Urothelium cell line (cell line): ENCODE measurements at regions not wholly inside any gene's neighbourhood (a gene's known extent, or its start where the extent isn't known, plus 50 kb on each side); places are given as distances from the start of the nearest gene placed in this dataset.
"Not testable (repeated sequence)": the region's sequence is repeated elsewhere in the genome, so short reads cannot be mapped to it uniquely, and the experiment has no call there.

Source experiments
- DNase-seq: peaks from one replicate; pipeline ENCODE4 v3.0.0; 2011; ENCODE audit warnings: low spot score, mixed read lengths
- FAIRE-seq: peaks from 2 replicates; lab custom pipeline; 2011; peaks lifted over from hg19 to GRCh38; lab: Jason Lieb, UNC

DNA sequence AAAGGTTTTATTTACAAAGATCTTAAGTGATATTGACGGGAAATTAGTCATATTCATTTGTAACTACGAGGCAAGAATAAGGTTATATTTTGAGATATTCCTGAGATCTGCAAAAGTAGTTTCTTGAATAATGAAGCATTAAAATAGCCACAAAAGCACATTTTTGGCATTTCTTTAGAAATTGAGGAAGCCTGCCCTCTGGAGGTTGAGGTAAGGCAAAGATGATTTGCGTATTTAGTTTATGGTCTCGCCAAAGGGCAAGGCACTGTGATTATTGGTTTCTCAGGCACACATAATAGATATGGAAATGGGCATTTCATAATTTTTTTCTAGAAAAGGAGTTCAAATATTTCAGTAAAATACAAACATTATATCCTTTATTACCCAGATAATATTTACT lies 143.7 kb upstream of the RPRM start:
- peak; percentile 5 for DNase-seq
- FAIRE-seq = no peak

GRCh38 chr2:153623020-153623419 lies 144.5 kb upstream of the RPRM start:
- DNase-seq = no peak
- FAIRE-seq = no peak

DNA sequence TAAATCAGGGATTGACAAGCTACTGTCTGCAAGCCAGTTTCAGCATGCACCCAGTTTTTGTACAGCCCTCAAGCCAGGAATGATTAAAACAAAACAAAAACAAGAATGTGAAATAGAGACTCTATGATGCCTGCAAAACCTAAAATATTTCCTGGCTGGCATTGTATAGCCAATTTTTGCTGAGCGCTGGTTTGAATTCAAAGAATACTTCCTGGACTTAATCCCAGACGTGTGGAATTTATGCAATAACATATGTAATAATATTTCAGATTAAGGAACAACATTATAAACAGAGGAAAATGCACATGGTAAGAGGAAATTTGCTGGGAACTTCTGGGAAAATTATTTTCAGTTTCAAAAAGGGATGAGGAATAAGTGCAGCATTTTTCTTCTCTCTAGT lies 148.1 kb upstream of the RPRM start:
- FAIRE-seq (no peak), DNase-seq (no peak)

DNA sequence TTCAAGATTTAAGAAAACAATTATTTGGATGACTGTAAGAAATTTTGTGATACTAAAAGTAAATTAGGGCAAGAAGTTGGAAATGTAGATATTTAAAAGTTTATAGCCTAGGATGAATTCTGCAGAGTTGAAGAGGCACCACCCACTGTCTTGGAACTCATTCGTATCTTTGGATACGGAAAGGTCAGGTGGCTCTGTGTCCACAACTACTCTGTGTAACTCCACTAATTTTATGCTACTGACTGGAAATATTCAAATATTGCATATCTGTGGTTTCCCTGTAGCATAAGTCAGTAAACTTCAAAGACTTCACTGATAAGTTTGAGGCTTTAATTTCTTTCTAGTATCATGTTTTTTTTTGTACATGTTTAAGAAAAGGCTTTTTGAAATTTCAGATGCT lies 156.9 kb upstream of the RPRM start:
- FAIRE-seq (no peak), DNase-seq (no peak)

GRCh38 chr2:153641046-153641445 lies 162.5 kb upstream of the RPRM start:
- DNase-seq = no peak
- FAIRE-seq = no peak

DNA sequence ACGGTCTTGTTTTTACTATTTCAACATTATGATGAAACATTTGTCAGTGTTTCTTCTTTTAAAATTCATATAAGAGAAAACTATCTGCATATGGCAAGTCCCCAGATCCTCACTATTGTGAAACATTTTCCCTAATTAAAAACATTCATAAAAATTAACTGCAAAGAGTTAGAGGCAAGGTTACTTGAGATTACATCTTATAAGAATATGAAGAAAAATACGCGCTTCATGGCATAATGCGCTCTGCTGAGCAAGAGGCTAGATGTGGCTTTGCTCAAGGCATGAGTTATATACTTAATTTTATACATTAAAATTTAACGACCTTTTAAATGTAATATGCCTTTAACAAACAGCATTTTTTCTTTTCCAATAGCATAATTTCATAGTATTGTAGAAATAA lies 166.4 kb upstream of the RPRM start:
- FAIRE-seq (no peak), DNase-seq (no peak)

- DNase-seq (no peak), FAIRE-seq (no peak)
These were observed 167.0 kb upstream of the RPRM start for GRCh38 chr2:153645599-153645998.

DNA sequence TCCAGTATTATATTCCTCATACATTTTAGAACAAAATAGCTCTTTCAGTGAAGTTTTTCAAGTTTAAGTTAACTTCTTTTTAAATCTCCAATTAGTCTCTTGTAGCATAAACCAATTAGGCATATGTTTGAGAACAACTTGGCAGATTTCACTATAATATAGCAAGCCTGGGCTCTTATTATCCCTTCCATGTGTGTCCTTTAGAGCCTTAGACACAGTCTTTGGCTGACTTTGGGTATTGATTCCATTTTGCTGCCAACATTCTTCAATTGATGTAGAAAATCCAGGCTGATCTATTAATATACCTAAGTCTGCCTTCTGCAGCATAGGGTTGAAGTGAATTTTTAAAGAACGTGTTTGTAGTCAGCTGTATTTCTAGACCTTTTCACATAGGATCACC lies 179.1 kb upstream of the RPRM start:
- FAIRE-seq = no peak

DNA sequence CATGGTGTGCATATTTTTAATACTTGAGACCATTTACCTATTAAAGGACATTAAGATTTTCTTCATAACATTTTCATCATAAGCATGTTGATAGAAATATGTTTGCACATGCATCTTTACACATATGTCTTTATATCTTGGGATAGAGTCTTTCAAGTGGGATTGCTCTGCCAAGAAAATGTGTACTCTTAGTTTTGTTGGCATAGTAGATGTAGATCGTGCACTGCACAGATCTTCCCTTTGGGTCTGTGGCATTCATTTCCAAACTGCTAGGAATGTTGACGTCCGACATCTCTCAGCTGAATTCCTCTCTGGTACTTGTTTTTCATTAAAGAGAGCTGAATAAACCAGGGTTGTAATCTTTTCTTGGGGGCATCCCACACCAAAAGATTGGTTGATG lies 183.2 kb upstream of the RPRM start:
- DNase-seq (no peak), FAIRE-seq (no peak)

More for the DNA sequence above, 179.1 kb upstream of the RPRM start:
- no peak for DNase-seq

DNA sequence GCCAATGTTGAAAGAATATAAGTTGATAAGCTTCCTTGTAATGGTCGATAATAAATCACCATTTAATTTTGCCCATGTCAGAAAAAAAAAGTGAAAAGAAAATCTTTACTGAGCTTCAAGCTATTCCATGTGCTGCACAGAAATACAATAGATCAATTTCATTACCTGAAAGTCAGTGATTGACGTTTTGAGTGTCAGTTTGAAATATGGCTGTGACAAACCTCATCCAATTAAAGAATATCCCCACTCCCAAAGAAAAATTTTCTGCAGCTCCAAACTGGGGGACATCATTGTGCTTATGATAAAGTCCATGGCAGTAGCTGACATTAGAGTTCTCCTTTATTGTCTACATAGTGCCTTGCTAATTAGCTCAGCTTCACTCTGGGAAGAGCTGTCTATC lies 184.8 kb upstream of the RPRM start:
- DNase-seq (no peak), FAIRE-seq (no peak)

DNA sequence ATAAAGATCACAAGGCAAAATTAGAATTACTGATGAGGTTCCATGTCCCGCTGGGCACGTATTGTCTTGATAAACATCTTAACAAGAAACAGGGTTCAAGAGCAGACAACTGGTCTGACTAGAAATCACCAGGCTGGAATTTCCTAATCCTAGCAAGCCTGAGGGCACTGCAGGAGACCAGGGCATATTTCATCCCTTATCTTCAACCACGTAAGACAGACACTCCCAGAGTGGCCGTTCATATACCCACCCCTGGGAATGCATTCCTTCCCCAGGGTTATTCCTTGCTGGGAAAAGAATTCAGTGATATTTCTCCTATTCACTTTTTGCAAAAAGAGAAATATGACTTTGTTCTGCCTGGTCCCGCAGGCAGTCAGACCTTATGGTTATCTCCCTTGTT lies 185.4 kb upstream of the RPRM start:
- FAIRE-seq, DNase-seq: not testable (repeated sequence)

DNA sequence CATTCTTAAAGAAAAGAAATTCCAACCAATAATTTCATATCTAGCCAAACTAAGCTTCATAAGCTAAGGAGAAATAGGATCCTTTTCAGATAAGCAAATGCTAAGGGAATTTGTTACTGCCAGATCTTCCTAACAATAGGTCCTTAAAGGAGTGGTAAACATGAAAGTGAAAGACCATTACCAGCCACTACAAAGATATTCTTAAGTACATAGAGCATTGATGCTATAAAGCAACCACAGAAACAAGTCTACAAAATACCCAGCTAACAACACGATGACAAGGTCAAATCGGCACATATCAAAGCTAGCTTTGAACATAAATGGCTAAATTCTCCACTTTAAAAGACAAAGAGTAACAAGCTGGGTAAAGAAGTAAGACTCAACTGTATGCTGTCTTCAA lies 188.9 kb upstream of the RPRM start:
- DNase-seq (no peak), FAIRE-seq (no peak)

DNA sequence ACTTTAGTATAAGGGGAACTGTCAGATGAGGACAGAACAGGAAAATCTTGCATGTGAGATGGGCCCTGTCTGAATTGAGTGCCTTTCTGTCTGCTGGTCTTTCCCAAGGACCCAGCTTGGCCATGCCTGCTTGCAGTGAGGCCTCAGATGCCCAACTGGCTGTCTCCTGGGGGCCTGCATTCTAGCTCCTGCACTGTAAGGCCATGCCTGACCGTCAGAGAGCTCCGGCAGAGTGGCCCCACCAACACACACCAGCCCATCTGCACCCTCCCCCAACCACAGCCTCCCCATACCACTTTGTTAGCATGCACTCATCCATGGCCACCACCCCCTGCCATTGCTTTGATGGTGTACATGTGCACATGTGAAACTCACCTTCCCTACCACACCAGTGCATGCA lies 190.4 kb upstream of the RPRM start:
- FAIRE-seq (no peak), DNase-seq (no peak)

GRCh38 chr2:153710128-153710527 lies 161.6 kb upstream of the GALNT13 start:
- DNase-seq (no peak), FAIRE-seq (no peak)

- FAIRE-seq = no peak
- DNase-seq = no peak
These were observed 156.4 kb upstream of the GALNT13 start for GRCh38 chr2:153715218-153715850.

- DNase-seq (no peak), FAIRE-seq (no peak)
These were observed 154.7 kb upstream of the GALNT13 start for GRCh38 chr2:153717060-153717459.

DNA sequence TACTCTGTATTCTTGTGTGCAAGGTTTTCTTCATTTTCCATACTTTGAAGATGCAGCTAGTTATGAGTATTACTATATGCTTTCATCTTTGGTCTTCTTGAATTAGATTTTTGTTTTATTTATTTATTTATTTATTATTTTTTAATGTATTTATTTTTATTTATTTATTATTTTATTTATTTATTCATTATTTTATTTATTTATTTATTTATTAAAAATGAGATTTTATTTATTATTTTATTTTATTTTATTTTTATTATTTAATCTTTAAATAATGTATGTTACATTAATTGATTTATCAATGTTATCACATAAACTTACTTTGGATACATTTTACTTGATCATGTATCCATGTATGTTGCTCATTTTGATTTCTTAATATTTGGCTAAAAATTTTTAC lies 132.3 kb upstream of the GALNT13 start:
- no peak for FAIRE-seq

DNA sequence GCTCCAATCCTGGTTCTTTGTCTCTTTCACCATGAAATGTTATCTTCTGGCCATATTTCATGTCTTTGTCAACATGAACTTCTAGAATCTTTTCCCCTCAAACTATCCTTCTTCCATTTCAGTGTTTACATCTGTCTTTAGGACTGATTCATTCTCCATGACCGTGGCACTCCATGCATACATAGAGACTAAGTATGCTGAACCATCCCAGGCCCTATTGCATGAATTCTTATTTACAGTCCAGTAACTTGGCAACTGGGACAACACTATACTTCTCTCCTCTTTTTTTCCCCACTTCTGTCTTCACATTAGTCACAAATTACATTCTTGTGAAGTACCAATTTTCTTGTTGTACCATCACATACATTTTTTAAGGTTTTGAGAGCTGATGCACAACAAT lies 109.8 kb upstream of the GALNT13 start:
- DNase-seq (no peak), FAIRE-seq (no peak)

More for the DNA sequence above, 132.3 kb upstream of the GALNT13 start:
- DNase-seq = no peak

DNA sequence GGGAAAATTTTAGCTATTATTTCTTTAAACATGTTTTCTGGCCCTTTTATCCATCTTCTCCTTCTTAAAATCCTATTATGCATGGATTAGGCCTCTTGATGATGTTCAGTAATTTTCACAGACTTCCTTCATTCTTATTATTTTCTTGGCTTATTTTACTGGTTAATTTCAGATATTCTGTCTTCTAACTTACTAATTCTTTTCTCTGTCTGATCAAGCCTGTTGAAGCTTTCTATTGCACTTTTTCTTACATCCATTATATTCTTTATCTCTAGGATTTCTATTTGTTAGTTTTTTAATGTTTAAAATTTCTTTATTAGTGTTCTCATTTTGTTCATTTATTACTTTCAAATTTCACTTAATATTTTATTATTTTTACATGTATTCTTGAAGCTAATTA lies 105.3 kb upstream of the GALNT13 start:
- no peak for FAIRE-seq
- DNase-seq = no peak

GRCh38 chr2:153770359-153770991 lies 101.2 kb upstream of the GALNT13 start:
- no peak for DNase-seq
- FAIRE-seq = no peak

- DNase-seq (no peak), FAIRE-seq (no peak)
These were observed 91.5 kb upstream of the GALNT13 start for GRCh38 chr2:153780241-153780640.

DNA sequence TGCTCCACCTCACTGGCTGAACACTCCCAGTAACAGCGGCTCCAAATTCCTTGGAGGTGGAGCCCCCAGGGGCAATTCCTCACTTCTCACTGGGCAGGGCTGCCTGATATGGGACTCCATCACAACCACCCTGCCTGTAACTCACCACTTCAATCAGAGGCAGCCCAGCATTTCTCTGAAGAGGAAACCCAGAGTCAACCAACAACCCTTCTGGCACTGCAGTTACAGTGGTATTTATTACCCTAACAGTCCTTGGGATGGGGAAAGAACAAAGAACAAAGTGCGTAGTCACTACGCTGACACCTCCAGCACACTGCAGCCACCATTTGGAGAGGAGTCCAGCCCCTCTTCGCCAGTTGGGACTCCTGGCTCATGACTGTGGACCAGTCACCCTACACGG lies 85.7 kb upstream of the GALNT13 start:
- FAIRE-seq (no peak), DNase-seq (no peak)

DNA sequence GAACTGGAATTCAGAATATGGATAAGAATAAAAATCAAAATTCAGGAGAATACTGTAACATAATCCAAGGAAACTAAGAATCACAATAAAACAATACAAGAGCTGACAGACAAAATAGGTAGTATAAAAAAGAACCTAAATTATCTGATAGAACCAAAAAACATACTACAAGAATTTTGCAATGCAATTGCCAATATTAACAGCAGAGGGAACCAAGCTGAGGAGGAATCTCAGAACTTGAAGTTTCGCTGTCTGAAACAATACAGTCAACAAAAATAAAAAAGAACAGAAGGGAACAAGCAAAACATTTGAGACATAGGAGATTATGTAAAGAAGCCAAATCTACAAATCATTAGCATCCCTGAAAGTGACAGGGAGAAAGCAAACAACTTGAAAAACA lies 84.1 kb upstream of the GALNT13 start:
- FAIRE-seq (no peak), DNase-seq (no peak)
